Gastrocnemius medialis (tissue), 4 donors: ENCODE measurements at regions not wholly inside any gene's neighbourhood (a gene's known extent, or its start where the extent isn't known, plus 50 kb on each side); places are given as distances from the start of the nearest gene placed in this dataset.

Experiments used
- ATAC-seq, 2 donors: fragments of 150-250 bp; one replicate each; pipeline ENCODE4 v1.9.1; 2016
- DNase-seq, 2 donors: peaks; one replicate each; pipeline ENCODE4 v3.0.0-alpha.2; 2019
- H3K27ac ChIP-seq, 4 donors: fragments of 200-600 bp; sonication (generic); 1 replicate in 1 of 4; 2 replicates in 3 of 4; pipeline ENCODE4 v1.5.1; 2016 to 2018; ENCODE audit warnings: mild to moderate bottlenecking in 2 of 4, moderate library complexity in 1 of 4
- H3K27me3 ChIP-seq, 3 donors: fragments of 200-600 bp; sonication (generic) in 2 of 3; 1 replicate in 1 of 3; 2 replicates in 2 of 3; pipeline versions ENCODE4 v1.5.1 to v1.6.0; 2016 to 2019; ENCODE audit warnings: mild to moderate bottlenecking in 1 of 3, moderate library complexity in 1 of 3
- H3K36me3 ChIP-seq, 2 donors: fragments of 200-600 bp; sonication (generic) in 1 of 2; one replicate each; pipeline ENCODE4 v1.5.1; 2017 to 2018
- H3K4me1 ChIP-seq, 2 donors: fragments of 200-600 bp; sonication (generic) in 1 of 2; one replicate each; pipeline ENCODE4 v1.5.1; 2016 to 2017; ENCODE audit warnings: mild to moderate bottlenecking in 2 of 2
- H3K4me3 ChIP-seq, 4 donors: fragments of 200-600 bp; sonication (generic) in 3 of 4; 1 replicate in 1 of 4; 2 replicates in 3 of 4; pipeline ENCODE4 v1.5.1; 2016 to 2019; ENCODE audit warnings: mild to moderate bottlenecking in 2 of 4
- H3K9me3 ChIP-seq, 3 donors: fragments of 200-600 bp; sonication (generic) in 2 of 3; 1 replicate in 1 of 3; 2 replicates in 2 of 3; pipeline ENCODE4 v1.5.1; 2016 to 2019
- POLR2A ChIP-seq, 2 donors: fragments of 450-650 bp; IDR thresholded peaks; one replicate each; pipeline ENCODE4 v1.6.1; 2017; ENCODE audit warnings: antibody characterized with exemption in 2 of 2, mild to moderate bottlenecking in 2 of 2, moderate library complexity in 2 of 2
- in situ Hi-C, 4 donors: fragments of 200-750 bp; cut with MboI; loops; one replicate each; pipeline versions ENCODE4 v1.15.0 to v1.8.0; 2017; ENCODE audit warnings: low sequenced_read_pairs in 4 of 4
- intact Hi-C: fragments of 100-400 bp; cut with DNase I; formaldehyde crosslinking; loops from one replicate; pipeline ENCODE4 v1.15.1; 2023; ENCODE audit warnings: low total_unique reads
- TF ChIP-seq, protein P1 (sequence below), 5 experiments: fragments of 450-650 bp in 3 of 5; fragments of 200-600 bp in 2 of 5; sonication (generic) in 2 of 5; IDR thresholded peaks in 4 of 5; conservative IDR thresholded peaks in 1 of 5; 1 replicate in 4 of 5; 2 replicates in 1 of 5; pipeline ENCODE4 v1.5.1; 2016 to 2019; ENCODE audit warnings: antibody characterized with exemption in 5 of 5, mild to moderate bottlenecking in 3 of 5, moderate library complexity in 3 of 5

DNA sequence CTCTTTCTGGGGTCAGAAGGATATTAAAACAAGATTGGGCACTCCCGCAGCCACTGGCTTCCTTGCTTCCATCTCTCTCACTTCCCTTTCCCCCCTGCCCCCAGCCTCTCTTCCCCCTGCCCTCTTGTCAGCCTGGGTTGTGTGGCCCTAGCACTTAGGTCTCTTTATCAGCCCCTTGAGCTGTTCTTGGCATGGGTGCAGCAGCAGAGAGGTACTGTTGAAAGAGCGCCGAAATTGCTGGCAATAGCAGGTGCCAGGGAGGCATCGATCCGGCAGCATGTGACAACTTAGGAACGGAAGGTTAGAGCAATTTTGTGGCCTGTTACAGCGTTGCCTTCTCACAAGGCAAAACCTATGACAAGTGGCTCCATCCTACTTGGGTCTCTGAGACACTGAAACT is 333.1 kb upstream of the IGFBP7 start:
- H3K4me3 ChIP-seq, result no peak overlapping the region
- intact Hi-C loops (no loop called here), in situ Hi-C loops (no loop called here)
- no peaks in the 10 kb centered on the region for H3K4me1 ChIP-seq
- no peak overlapping the region for H3K27ac ChIP-seq
- no peaks in the 10 kb centered on the region for H3K9me3 ChIP-seq
- H3K36me3 ChIP-seq, result no peaks in the 10 kb centered on the region
- no peak for TF ChIP-seq POLR2A (IDR thresholded peaks at IDR 0.05)
- TF ChIP-seq, protein P1, sequence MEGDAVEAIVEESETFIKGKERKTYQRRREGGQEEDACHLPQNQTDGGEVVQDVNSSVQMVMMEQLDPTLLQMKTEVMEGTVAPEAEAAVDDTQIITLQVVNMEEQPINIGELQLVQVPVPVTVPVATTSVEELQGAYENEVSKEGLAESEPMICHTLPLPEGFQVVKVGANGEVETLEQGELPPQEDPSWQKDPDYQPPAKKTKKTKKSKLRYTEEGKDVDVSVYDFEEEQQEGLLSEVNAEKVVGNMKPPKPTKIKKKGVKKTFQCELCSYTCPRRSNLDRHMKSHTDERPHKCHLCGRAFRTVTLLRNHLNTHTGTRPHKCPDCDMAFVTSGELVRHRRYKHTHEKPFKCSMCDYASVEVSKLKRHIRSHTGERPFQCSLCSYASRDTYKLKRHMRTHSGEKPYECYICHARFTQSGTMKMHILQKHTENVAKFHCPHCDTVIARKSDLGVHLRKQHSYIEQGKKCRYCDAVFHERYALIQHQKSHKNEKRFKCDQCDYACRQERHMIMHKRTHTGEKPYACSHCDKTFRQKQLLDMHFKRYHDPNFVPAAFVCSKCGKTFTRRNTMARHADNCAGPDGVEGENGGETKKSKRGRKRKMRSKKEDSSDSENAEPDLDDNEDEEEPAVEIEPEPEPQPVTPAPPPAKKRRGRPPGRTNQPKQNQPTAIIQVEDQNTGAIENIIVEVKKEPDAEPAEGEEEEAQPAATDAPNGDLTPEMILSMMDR (IDR thresholded peaks at IDR 0.05 in 4 of 5, conservative IDR thresholded peaks at IDR 0.05 in 1 of 5), result no peak
- H3K27me3 ChIP-seq, result no peaks in the 10 kb centered on the region
- ATAC-seq (no peak), DNase-seq (no peak)

GRCh38 chr4:57442831-57443291 is 332.7 kb upstream of the IGFBP7 start:
- Histone ChIP-seq H3K27ac (no peak overlapping the region), H3K36me3 (no peaks in the 10 kb centered on the region), H3K27me3 (no peaks in the 10 kb centered on the region), H3K4me1 (no peaks in the 10 kb centered on the region), H3K9me3 (no peaks in the 10 kb centered on the region), H3K4me3 (no peak overlapping the region)
- DNase-seq, result no peak
- in situ Hi-C loops, result no loop called here
- no peak for ATAC-seq
- intact Hi-C loops, result no loop called here
- TF ChIP-seq POLR2A (IDR thresholded peaks at IDR 0.05), result no peak
- TF ChIP-seq, protein P1 (IDR thresholded peaks at IDR 0.05 in 4 of 5, conservative IDR thresholded peaks at IDR 0.05 in 1 of 5), result peak in 2 of 5 experiments; percentile 30 to 39

GRCh38 chr4:57442241-57442640 is 332.1 kb upstream of the IGFBP7 start:
- no peak for ATAC-seq
- TF ChIP-seq, protein P1 (IDR thresholded peaks at IDR 0.05 in 4 of 5, conservative IDR thresholded peaks at IDR 0.05 in 1 of 5), result no peak
- no peak for TF ChIP-seq POLR2A (IDR thresholded peaks at IDR 0.05)
- no peak overlapping the region for H3K27ac ChIP-seq

GRCh38 chr4:57437649-57438048 is 327.5 kb upstream of the IGFBP7 start:
- no peak overlapping the region for H3K4me3 ChIP-seq
- ATAC-seq, result no peak
- DNase-seq, result no peak
- no peak overlapping the region for H3K27ac ChIP-seq
- H3K4me1 ChIP-seq, result no peaks in the 10 kb centered on the region
- no peaks in the 10 kb centered on the region for H3K36me3 ChIP-seq
- intact Hi-C loops, result no loop called here
- no peaks in the 10 kb centered on the region for H3K27me3 ChIP-seq
- TF ChIP-seq, protein P1 (IDR thresholded peaks at IDR 0.05 in 4 of 5, conservative IDR thresholded peaks at IDR 0.05 in 1 of 5), result no peak
- no peak for TF ChIP-seq POLR2A (IDR thresholded peaks at IDR 0.05)
- H3K9me3 ChIP-seq, result no peaks in the 10 kb centered on the region
- in situ Hi-C loops, result no loop called here

More at GRCh38 chr4:57442241-57442640, 332.1 kb upstream of the IGFBP7 start:
- H3K4me3 ChIP-seq, result no peak overlapping the region
- H3K27me3 ChIP-seq, result no peaks in the 10 kb centered on the region
- no peak for DNase-seq
- no peaks in the 10 kb centered on the region for H3K4me1 ChIP-seq
- intact Hi-C loops, result no loop called here
- in situ Hi-C loops, result no loop called here
- H3K36me3 ChIP-seq, result no peaks in the 10 kb centered on the region
- H3K9me3 ChIP-seq, result no peaks in the 10 kb centered on the region

DNA sequence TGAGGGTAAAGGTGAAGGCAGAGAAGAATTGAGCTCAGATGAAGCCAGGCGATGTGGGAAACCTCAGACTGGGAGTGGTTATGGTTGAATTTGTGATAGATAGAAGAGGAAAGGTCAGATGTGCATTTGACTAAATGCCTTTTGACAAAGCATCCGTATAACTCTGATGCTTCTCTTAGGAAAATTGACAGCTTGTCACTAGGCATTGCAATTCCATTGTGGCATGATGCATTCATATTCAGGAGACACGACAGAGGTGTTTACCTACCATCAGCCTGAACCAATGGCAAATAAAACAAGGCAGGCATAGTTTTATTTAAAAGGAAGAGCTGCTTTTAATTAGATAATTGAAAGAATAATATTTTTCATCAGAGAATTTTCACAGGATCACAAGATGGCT is 325.1 kb upstream of the IGFBP7 start:
- no peaks in the 10 kb centered on the region for H3K36me3 ChIP-seq
- intact Hi-C loops (no loop called here), in situ Hi-C loops (no loop called here)
- ATAC-seq, result no peak
- no peaks in the 10 kb centered on the region for H3K9me3 ChIP-seq
- no peak for DNase-seq
- H3K27ac ChIP-seq, result no peak overlapping the region
- H3K4me1 ChIP-seq, result no peaks in the 10 kb centered on the region
- no peak for TF ChIP-seq POLR2A (IDR thresholded peaks at IDR 0.05)
- TF ChIP-seq, protein P1 (IDR thresholded peaks at IDR 0.05 in 4 of 5, conservative IDR thresholded peaks at IDR 0.05 in 1 of 5), result no peak
- no peak overlapping the region for H3K4me3 ChIP-seq
- H3K27me3 ChIP-seq, result no peaks in the 10 kb centered on the region
